Fibroblast of lung (primary cell): ENCODE measurements at regions not wholly inside any gene's neighbourhood (a gene's known extent, or its start where the extent isn't known, plus 50 kb on each side); places are given as distances from the start of the nearest gene placed in this dataset.

Source experiments
- CTCF ChIP-seq, 2 donors: IDR thresholded peaks in 1 of 2; conservative IDR thresholded peaks in 1 of 2; 1 replicate in 1 of 2; 2 replicates in 1 of 2; pipeline ENCODE4 v1.5.1; 2011 to 2012; ENCODE audit warnings: low read length in 2 of 2, control low read depth in 1 of 2, inconsistent platforms in 1 of 2, low read depth in 1 of 2, mild to moderate bottlenecking in 1 of 2
- EZH2 ChIP-seq: IDR thresholded peaks from 2 replicates; pipeline ENCODE4 v1.5.1; 2012; ENCODE audit warnings: low read length, control low read depth, mild to moderate bottlenecking; ENCODE audit errors: missing control alignments

GRCh38 chr9:115675834-115676233, 477.8 kb upstream of the PAPPA start:
- TF ChIP-seq CTCF (conservative IDR thresholded peaks at IDR 0.05 in 1 of 2, IDR thresholded peaks at IDR 0.05 in 1 of 2; ENCODE audit: low read depth in 1 of 2, low read length in 2 of 2) (no peak), EZH2 (no peak)
